ENCODE measurements at regions not wholly inside any gene's neighbourhood (a gene's known extent, or its start where the extent isn't known, plus 50 kb on each side); places are given as distances from the start of the nearest gene placed in this dataset.

- DNase-seq (ENCODE audit: low read depth, low spot score), result no peak
- Histone ChIP-seq H3K27me3 (ENCODE audit: insufficient read depth, low read length) (no peaks in the 10 kb centered on the region), H3K4me2 (ENCODE audit: low read length) (no peak overlapping the region), H2AFZ (ENCODE audit: low read depth, low read length, poor library complexity, severe bottlenecking) (no peak overlapping the region), H4K20me1 (ENCODE audit: insufficient read depth) (no peaks in the 10 kb centered on the region), H3K4me3 (replicated peaks in 1 of 2; ENCODE audit: low read depth in 1 of 2, low read length in 2 of 2) (no peak overlapping the region), H3K9me2 (ENCODE audit: insufficient read depth) (no peaks in the 10 kb centered on the region), H3K27ac (ENCODE audit: low read depth, low read length) (no peak overlapping the region), H3K9ac (ENCODE audit: low read length) (no peak overlapping the region), H3K4me1 (ENCODE audit: control insufficient read depth in 1 of 2, insufficient read depth in 2 of 2, low read length in 2 of 2) (no peaks in the 10 kb centered on the region), H3K36me3 (ENCODE audit: control insufficient read depth in 1 of 2, insufficient read depth in 2 of 2, low read length in 2 of 2) (no peaks in the 10 kb centered on the region), H3K79me2 (ENCODE audit: insufficient read depth, low read length) (no peaks in the 10 kb centered on the region), H3K9me3 (ENCODE audit: control insufficient read depth in 1 of 2, insufficient read depth in 1 of 2, low read depth in 1 of 2, low read length in 2 of 2) (no peaks in the 10 kb centered on the region)
- BruUV-seq (replicated peaks), result no TSS peak
- CTCF ChIA-PET, result no interaction called here
- intact Hi-C loops (cut with micrococcal nuclease), result no loop called here
- POLR2A ChIA-PET, result no interaction called here
- TF ChIP-seq POLR2AphosphoS5 (IDR thresholded peaks at IDR 0.05; ENCODE audit: low read depth, low read length) (no peak), RAD21 (IDR thresholded peaks at IDR 0.05; ENCODE audit: low read depth) (no peak), ELF1 (IDR thresholded peaks at IDR 0.05; ENCODE audit: borderline replicate concordance, low read depth) (no peak), CEBPB (IDR thresholded peaks at IDR 0.05; ENCODE audit: low read depth) (no peak), ZBTB33 (IDR thresholded peaks at IDR 0.05; ENCODE audit: extremely low read depth, insufficient replicate concordance, low read length) (no peak), SP1 (IDR thresholded peaks at IDR 0.05; ENCODE audit: low read depth) (no peak), FOSL1 (IDR thresholded peaks at IDR 0.05; ENCODE audit: low read depth) (no peak), JUND (IDR thresholded peaks at IDR 0.05) (no peak)
- no peak for ATAC-seq
- RAD21 ChIA-PET (ENCODE audit: low non-redundant PET in 1 of 2, low total read pairs in 2 of 2, uncharacterized antibody in 2 of 2, unreplicated experiment in 2 of 2), result no interaction called here
Observed at GRCh38 chr6:155967322-155967721, 511.7 kb upstream of the NOX3 start.

- CTCF ChIA-PET, result no interaction called here
- Histone ChIP-seq H3K9me2 (ENCODE audit: insufficient read depth) (no peaks in the 10 kb centered on the region), H3K36me3 (ENCODE audit: control insufficient read depth in 1 of 2, insufficient read depth in 2 of 2, low read length in 2 of 2) (no peaks in the 10 kb centered on the region), H3K4me2 (ENCODE audit: low read length) (no peak overlapping the region), H3K9me3 (ENCODE audit: control insufficient read depth in 1 of 2, insufficient read depth in 1 of 2, low read depth in 1 of 2, low read length in 2 of 2) (no peaks in the 10 kb centered on the region), H3K27me3 (ENCODE audit: insufficient read depth, low read length) (no peaks in the 10 kb centered on the region), H3K79me2 (ENCODE audit: insufficient read depth, low read length) (no peaks in the 10 kb centered on the region), H3K4me3 (replicated peaks in 1 of 2; ENCODE audit: low read depth in 1 of 2, low read length in 2 of 2) (no peak overlapping the region), H2AFZ (ENCODE audit: low read depth, low read length, poor library complexity, severe bottlenecking) (no peak overlapping the region), H3K9ac (ENCODE audit: low read length) (no peak overlapping the region), H4K20me1 (ENCODE audit: insufficient read depth) (no peaks in the 10 kb centered on the region), H3K4me1 (ENCODE audit: control insufficient read depth in 1 of 2, insufficient read depth in 2 of 2, low read length in 2 of 2) (no peaks in the 10 kb centered on the region), H3K27ac (ENCODE audit: low read depth, low read length) (no peak overlapping the region)
- POLR2A ChIA-PET, result no interaction called here
- DNase-seq (ENCODE audit: low read depth, low spot score) (no peak), ATAC-seq (no peak)
- no peak for TF ChIP-seq SP1 (IDR thresholded peaks at IDR 0.05; ENCODE audit: low read depth)
- TF ChIP-seq ZFX (IDR thresholded peaks at IDR 0.05), result no peak
- TF ChIP-seq POLR2A (IDR thresholded peaks at IDR 0.05; ENCODE audit: borderline replicate concordance, extremely low read depth, insufficient read depth, insufficient read length), result no peak
- no peak for TF ChIP-seq SIN3A (IDR thresholded peaks at IDR 0.05; ENCODE audit: low read depth)
- TF ChIP-seq ELF1 (IDR thresholded peaks at IDR 0.05; ENCODE audit: borderline replicate concordance, low read depth), result no peak
- TF ChIP-seq POLR2AphosphoS5 (IDR thresholded peaks at IDR 0.05; ENCODE audit: low read depth, low read length), result no peak
- no peak for TF ChIP-seq ATF3 (IDR thresholded peaks at IDR 0.05)
- no peak for TF ChIP-seq REST (IDR thresholded peaks at IDR 0.05; ENCODE audit: low read depth)
- no peak for TF ChIP-seq CEBPB (IDR thresholded peaks at IDR 0.05; ENCODE audit: low read depth)
- no peak for TF ChIP-seq MAX (IDR thresholded peaks at IDR 0.05)
- TF ChIP-seq YY1 (IDR thresholded peaks at IDR 0.05; ENCODE audit: extremely low read depth, insufficient replicate concordance, low read depth, low read length), result no peak
- TF ChIP-seq ZNF274 (IDR thresholded peaks at IDR 0.05; ENCODE audit: low read depth, low read length), result no peak
- no peak for TF ChIP-seq SRF (IDR thresholded peaks at IDR 0.05; ENCODE audit: low read depth)
- RAD21 ChIA-PET (ENCODE audit: low non-redundant PET in 1 of 2, low total read pairs in 2 of 2, uncharacterized antibody in 2 of 2, unreplicated experiment in 2 of 2), result no interaction called here
- BruUV-seq (replicated peaks), result no TSS peak
- intact Hi-C loops (cut with micrococcal nuclease), result no loop called here
Observed at GRCh38 chr6:155964544-155964943, 508.9 kb upstream of the NOX3 start.
